ENCODE measurements at regions not wholly inside any gene's neighbourhood (a gene's known extent, or its start where the extent isn't known, plus 50 kb on each side); places are given as distances from the start of the nearest gene placed in this dataset.

DNA sequence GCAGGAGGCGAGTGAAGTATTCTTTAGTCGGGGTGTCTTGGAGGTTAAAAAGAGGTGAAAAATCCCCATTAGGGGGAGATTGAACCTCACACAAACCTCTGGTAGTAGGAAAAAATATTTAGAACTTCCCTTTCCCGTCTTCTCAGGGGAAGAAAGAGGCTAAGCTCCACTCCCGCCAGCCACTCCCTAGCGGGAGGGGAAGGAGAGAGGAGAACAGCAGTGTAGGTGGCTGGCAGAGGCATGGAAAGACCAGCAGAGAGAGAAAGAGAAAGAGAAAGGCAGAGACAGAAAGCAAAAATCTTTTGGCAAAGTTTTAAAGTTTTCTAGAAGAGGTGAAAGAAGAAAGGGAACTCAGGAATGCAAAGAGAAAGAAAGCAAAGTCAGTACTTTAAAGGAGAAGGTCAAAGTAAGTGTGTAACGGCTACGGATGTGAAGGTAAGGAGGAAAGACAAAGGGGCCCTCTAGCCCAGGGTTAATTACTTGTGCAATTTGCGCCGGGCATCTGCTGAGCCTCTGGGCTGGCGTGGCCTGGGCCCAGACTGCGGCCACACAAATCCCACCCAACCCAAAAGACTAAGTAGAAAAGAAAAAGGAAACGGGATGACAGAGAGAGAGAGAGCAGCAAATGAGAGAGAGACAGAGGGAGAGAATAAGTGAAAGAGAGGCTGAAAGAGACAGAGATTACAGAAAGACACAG lies 72.3 kb upstream of the ZNF746 start:
- peaks cover 2 to 6% of the 10 kb centered on the region in 2 experiments for H3K36me3 ChIP-seq (ENCODE audit: control insufficient read depth in 2 of 2, extremely low read depth in 1 of 2, insufficient read depth in 2 of 2, low read length in 2 of 2)
- no peak overlapping the region for H3K4me2 ChIP-seq (ENCODE audit: insufficient read depth, low read length)
- ChIA-PET CTCF (no interaction called here), POLR2A (no interaction called here)
- H3K9me1 ChIP-seq (replicated peaks; ENCODE audit: control insufficient read depth, extremely low read depth, insufficient read depth, low read length) = no peaks in the 10 kb centered on the region
- intact Hi-C loops (cut with micrococcal nuclease) (no loop called here), dilution Hi-C loops (cut with MboI; ENCODE audit: extremely low pct_ligation_motif_present, low sequenced_read_pairs) (no loop called here)
- H3K9me3 ChIP-seq (replicated peaks; ENCODE audit: control insufficient read depth, insufficient read depth, low read length) = no peaks in the 10 kb centered on the region
- H3K9ac ChIP-seq (replicated peaks; ENCODE audit: extremely low read depth, insufficient read depth, low read length) = no peak overlapping the region
- DNase-seq (ENCODE audit: low read depth, low spot score) (no peak), FAIRE-seq (no peak)
- H3K4me3 ChIP-seq (replicated peaks in 1 of 3; ENCODE audit: insufficient read depth in 1 of 3, low read depth in 1 of 3, low read length in 3 of 3) = no peak overlapping the region
- TF ChIP-seq POLR2AphosphoS5 (IDR thresholded peaks at IDR 0.05; ENCODE audit: insufficient read depth, low read depth, low read length) = no peak
- TF ChIP-seq FOS (IDR thresholded peaks at IDR 0.05; ENCODE audit: borderline replicate concordance, insufficient read depth, low read length) = no peak
- no peak for TF ChIP-seq MYC (IDR thresholded peaks at IDR 0.05; ENCODE audit: low read depth, low read length)
- no peak for TF ChIP-seq POLR2A (IDR thresholded peaks at IDR 0.05; ENCODE audit: low read depth, low read length)
- no peaks in the 10 kb centered on the region for H3K4me1 ChIP-seq (ENCODE audit: control insufficient read depth, extremely low read depth, insufficient read depth, low read length)
- no peaks in the 10 kb centered on the region for H4K20me1 ChIP-seq (replicated peaks; ENCODE audit: control insufficient read depth, extremely low read depth, insufficient read depth, low read length)
- peaks cover 2% of the 10 kb centered on the region for H3K79me2 ChIP-seq (ENCODE audit: control insufficient read depth, insufficient read depth, low read length)
- H2AFZ ChIP-seq (ENCODE audit: low read depth, low read length) = no peak overlapping the region
- no TSS peak for BruUV-seq (replicated peaks)
- no peaks in the 10 kb centered on the region for H3K27me3 ChIP-seq (ENCODE audit: control insufficient read depth in 2 of 2, insufficient read depth in 2 of 2, low read length in 2 of 2)
- no peak overlapping the region for H3K27ac ChIP-seq (ENCODE audit: insufficient read depth, low read depth, low read length)

- intact Hi-C loops (cut with micrococcal nuclease) = no loop called here
- Histone ChIP-seq H3K36me3 (ENCODE audit: control insufficient read depth in 2 of 2, extremely low read depth in 1 of 2, insufficient read depth in 2 of 2, low read length in 2 of 2) (peaks cover 2 to 6% of the 10 kb centered on the region in 2 experiments), H3K27ac (ENCODE audit: insufficient read depth, low read depth, low read length) (no peak overlapping the region), H3K9ac (replicated peaks; ENCODE audit: extremely low read depth, insufficient read depth, low read length) (no peak overlapping the region), H4K20me1 (replicated peaks; ENCODE audit: control insufficient read depth, extremely low read depth, insufficient read depth, low read length) (no peaks in the 10 kb centered on the region), H2AFZ (ENCODE audit: low read depth, low read length) (no peak overlapping the region), H3K4me1 (ENCODE audit: control insufficient read depth, extremely low read depth, insufficient read depth, low read length) (no peaks in the 10 kb centered on the region), H3K9me3 (replicated peaks; ENCODE audit: control insufficient read depth, insufficient read depth, low read length) (no peaks in the 10 kb centered on the region), H3K9me1 (replicated peaks; ENCODE audit: control insufficient read depth, extremely low read depth, insufficient read depth, low read length) (no peaks in the 10 kb centered on the region), H3K79me2 (ENCODE audit: control insufficient read depth, insufficient read depth, low read length) (peaks cover 2% of the 10 kb centered on the region), H3K4me2 (ENCODE audit: insufficient read depth, low read length) (no peak overlapping the region), H3K4me3 (replicated peaks in 1 of 3; ENCODE audit: insufficient read depth in 1 of 3, low read depth in 1 of 3, low read length in 3 of 3) (no peak overlapping the region), H3K27me3 (ENCODE audit: control insufficient read depth in 2 of 2, insufficient read depth in 2 of 2, low read length in 2 of 2) (no peaks in the 10 kb centered on the region)
- dilution Hi-C loops (cut with MboI; ENCODE audit: extremely low pct_ligation_motif_present, low sequenced_read_pairs) = no loop called here
- FAIRE-seq (no peak), DNase-seq (ENCODE audit: low read depth, low spot score) (no peak)
- ChIA-PET CTCF (no interaction called here), POLR2A (no interaction called here)
- no TSS peak for BruUV-seq (replicated peaks)
- TF ChIP-seq MYC (IDR thresholded peaks at IDR 0.05; ENCODE audit: low read depth, low read length) = no peak
- TF ChIP-seq CTCF (IDR thresholded peaks at IDR 0.05; ENCODE audit: extremely low read depth in 1 of 2, insufficient read depth in 1 of 2, low read depth in 1 of 2, low read length in 2 of 2) = no peak
- TF ChIP-seq EZH2 (IDR thresholded peaks at IDR 0.05; ENCODE audit: borderline replicate concordance, low read depth, low read length, severe bottlenecking) = no peak
- no peak for TF ChIP-seq POLR2A (IDR thresholded peaks at IDR 0.05; ENCODE audit: low read depth, low read length)
- no peak for TF ChIP-seq GATA2 (IDR thresholded peaks at IDR 0.05; ENCODE audit: insufficient read depth, insufficient read length, low read depth, low read length)
- TF ChIP-seq FOS (IDR thresholded peaks at IDR 0.05; ENCODE audit: borderline replicate concordance, insufficient read depth, low read length) = no peak
- no peak for TF ChIP-seq POLR2AphosphoS5 (IDR thresholded peaks at IDR 0.05; ENCODE audit: insufficient read depth, low read depth, low read length)
- TF ChIP-seq MAX (IDR thresholded peaks at IDR 0.05; ENCODE audit: insufficient read depth, insufficient read length) = no peak
- TF ChIP-seq JUN (IDR thresholded peaks at IDR 0.05; ENCODE audit: borderline replicate concordance, insufficient read depth, insufficient read length, low read depth) = no peak
Observed at GRCh38 chr7:149569025-149569725, 71.6 kb upstream of the ZNF746 start.
